CD14-positive monocyte (primary cell): ENCODE measurements at regions not wholly inside any gene's neighbourhood (a gene's known extent, or its start where the extent isn't known, plus 50 kb on each side); places are given as distances from the start of the nearest gene placed in this dataset.

Experiments
- DNase-seq, 3 donors: peaks; one replicate each; pipeline ENCODE4 v3.0.0-alpha.2; 2011 to 2022
- H2AFZ ChIP-seq: 2 replicates; pipeline ENCODE4 v1.6.0; 2012; ENCODE audit warnings: mild to moderate bottlenecking, low read depth, low read length, inconsistent platforms; ENCODE audit not compliant: insufficient read depth, poor library complexity, severe bottlenecking
- H3K27ac ChIP-seq, 2 donors: 1 replicate in 1 of 2; 2 replicates in 1 of 2; pipeline ENCODE4 v1.5.1; 2012 to 2013; ENCODE audit warnings: low read length in 2 of 2, control low read depth in 1 of 2, inconsistent platforms in 1 of 2, low read depth in 1 of 2, mild to moderate bottlenecking in 1 of 2
- H3K27me3 ChIP-seq, 2 donors: one replicate each; pipeline versions ENCODE4 v1.6.0 to v1.6.1; 2011 to 2013; ENCODE audit warnings: low read length in 2 of 2; ENCODE audit not compliant: control insufficient read depth in 2 of 2, insufficient read depth in 2 of 2
- H3K36me3 ChIP-seq, 2 donors: replicated peaks in 1 of 2; 1 replicate in 1 of 2; 2 replicates in 1 of 2; pipeline versions ENCODE4 v1.5.1 to v1.6.1; 2012 to 2013; ENCODE audit warnings: low read length in 2 of 2, control low read depth in 1 of 2, inconsistent platforms in 1 of 2, mild to moderate bottlenecking in 1 of 2; ENCODE audit not compliant: insufficient read depth in 2 of 2, control insufficient read depth in 1 of 2
- H3K4me1 ChIP-seq, 2 donors: 1 replicate in 1 of 2; 2 replicates in 1 of 2; pipeline versions ENCODE4 v1.5.1 to v1.6.1; 2012 to 2013; ENCODE audit warnings: low read length in 2 of 2, control low read depth in 1 of 2, inconsistent platforms in 1 of 2, mild to moderate bottlenecking in 1 of 2, moderate library complexity in 1 of 2; ENCODE audit not compliant: insufficient read depth in 2 of 2, control insufficient read depth in 1 of 2
- H3K4me2 ChIP-seq: replicated peaks from 2 replicates; pipeline ENCODE3; 2012; ENCODE audit warnings: low read length, moderate library complexity, mild to moderate bottlenecking; ENCODE audit not compliant: poor library complexity, severe bottlenecking; ENCODE audit errors: extremely low read depth
- H3K4me3 ChIP-seq, 3 experiments: fragments of 200-600 bp in 1 of 3; sonication (generic) in 1 of 3; replicated peaks in 1 of 3; 1 replicate in 2 of 3; 2 replicates in 1 of 3; pipeline ENCODE4 v1.5.1; 2011 to 2013; ENCODE audit warnings: low read length in 3 of 3, mild to moderate bottlenecking in 3 of 3, control low read depth in 2 of 3, low read depth in 2 of 3, inconsistent platforms in 1 of 3, moderate library complexity in 1 of 3
- H3K79me2 ChIP-seq: 2 replicates; pipeline ENCODE4 v1.6.0; 2012; ENCODE audit warnings: mild to moderate bottlenecking, control low read depth, inconsistent platforms, low read length, moderate library complexity; ENCODE audit not compliant: insufficient read depth
- H3K9ac ChIP-seq: 2 replicates; pipeline ENCODE4 v1.6.0; 2017; ENCODE audit warnings: low read length, mild to moderate bottlenecking; ENCODE audit not compliant: insufficient read depth, poor library complexity, severe bottlenecking
- H3K9me3 ChIP-seq, 2 donors: replicated peaks in 1 of 2; 1 replicate in 1 of 2; 2 replicates in 1 of 2; pipeline versions ENCODE4 v1.5.1 to v1.6.1; 2012 to 2013; ENCODE audit warnings: low read length in 2 of 2, control low read depth in 1 of 2; ENCODE audit not compliant: control insufficient read depth in 1 of 2, insufficient read depth in 1 of 2
- H4K20me1 ChIP-seq: 2 replicates; pipeline ENCODE4 v1.6.0; 2012; ENCODE audit warnings: mild to moderate bottlenecking, low read length, control low read depth, moderate library complexity; ENCODE audit not compliant: insufficient read depth
- H3K27ac Mint-ChIP-seq, 7 donors: one replicate each; pipeline ENCODE4 v1.8.0; 2020; ENCODE audit warnings: mild to moderate bottlenecking in 7 of 7, mixed read lengths in 7 of 7, moderate library complexity in 6 of 7, inconsistent platforms in 2 of 7
- H3K27me3 Mint-ChIP-seq, 3 donors: one replicate each; pipeline ENCODE4 v1.8.0; 2021 to 2022; ENCODE audit warnings: low read depth in 3 of 3, mild to moderate bottlenecking in 3 of 3, mixed read lengths in 3 of 3, moderate library complexity in 3 of 3, inconsistent platforms in 1 of 3
- H3K36me3 Mint-ChIP-seq, 2 donors: one replicate each; pipeline ENCODE4 v1.8.0; 2020; ENCODE audit warnings: mixed read lengths in 2 of 2, inconsistent platforms in 1 of 2, mild to moderate bottlenecking in 1 of 2
- H3K4me1 Mint-ChIP-seq: one replicate; pipeline ENCODE4 v1.8.0; 2020; ENCODE audit warnings: mild to moderate bottlenecking, mixed read lengths
- H3K4me3 Mint-ChIP-seq, 2 donors: one replicate each; pipeline ENCODE4 v1.8.0; 2020; ENCODE audit warnings: mild to moderate bottlenecking in 2 of 2, mixed read lengths in 2 of 2, moderate library complexity in 1 of 2
- H3K9me3 Mint-ChIP-seq, 7 donors: one replicate each; pipeline ENCODE4 v1.8.0; 2020 to 2022; ENCODE audit warnings: mixed read lengths in 7 of 7, mild to moderate bottlenecking in 6 of 7, moderate library complexity in 6 of 7, inconsistent platforms in 2 of 7
- WGBS: methylation state at CpG from one replicate; pipeline ENCODE4 v1.1.5; 2013; ENCODE audit warnings: missing lambda C conversion rate; ENCODE audit not compliant: insufficient coverage; 5-methylcytosine and 5-hydroxymethylcytosine counted together
- intact Hi-C, 2 donors: fragments of 100-400 bp; cut with micrococcal nuclease; formaldehyde crosslinking; loops; one replicate each; pipeline versions ENCODE4 v1.15.0 to v1.15.1; 2023
- TF ChIP-seq, protein P1 (sequence below): fragments of 200-600 bp; IDR thresholded peaks from one replicate; pipeline ENCODE4 v1.8.0; 2022; ENCODE audit warnings: antibody characterized with exemption, mild to moderate bottlenecking

DNA sequence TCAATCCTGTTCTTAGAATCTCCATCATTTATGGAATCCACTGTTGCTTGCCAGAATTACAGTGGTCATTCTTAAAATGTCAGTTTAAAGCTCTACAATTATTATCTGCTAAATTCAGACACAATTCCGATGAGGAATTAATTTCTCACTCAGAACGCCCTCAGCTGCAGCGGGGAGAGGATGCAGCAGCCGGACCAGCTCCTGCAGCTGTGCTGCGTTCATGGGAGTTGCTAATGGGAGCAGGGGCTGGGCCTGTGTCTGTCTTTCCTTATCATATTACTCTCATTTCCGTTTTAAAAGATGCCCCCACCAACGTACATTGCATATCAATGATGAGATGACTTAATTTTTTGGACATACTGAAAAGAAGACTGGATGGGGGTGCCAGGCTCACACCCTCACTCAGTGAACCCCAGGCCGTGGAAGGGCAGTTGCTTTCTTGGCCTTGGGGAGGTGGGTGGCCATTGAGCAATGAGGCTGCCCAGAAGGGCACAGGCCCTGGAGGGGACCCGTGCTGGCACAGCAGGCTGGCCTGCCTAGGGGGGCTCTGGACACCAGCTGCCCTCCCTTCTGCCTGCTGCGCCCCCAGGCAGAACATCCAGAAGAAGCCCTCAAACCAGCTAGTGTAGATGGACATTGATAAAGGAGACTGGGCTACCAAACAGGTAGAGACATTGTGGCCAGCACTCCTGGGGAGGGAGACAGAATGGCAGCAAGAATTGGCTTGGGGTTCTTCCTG, 503.6 kb upstream of the MYT1L start:
- no peak overlapping the region for H3K27ac Mint-ChIP-seq
- intact Hi-C loops: no loop called here
- TF ChIP-seq, protein P1, sequence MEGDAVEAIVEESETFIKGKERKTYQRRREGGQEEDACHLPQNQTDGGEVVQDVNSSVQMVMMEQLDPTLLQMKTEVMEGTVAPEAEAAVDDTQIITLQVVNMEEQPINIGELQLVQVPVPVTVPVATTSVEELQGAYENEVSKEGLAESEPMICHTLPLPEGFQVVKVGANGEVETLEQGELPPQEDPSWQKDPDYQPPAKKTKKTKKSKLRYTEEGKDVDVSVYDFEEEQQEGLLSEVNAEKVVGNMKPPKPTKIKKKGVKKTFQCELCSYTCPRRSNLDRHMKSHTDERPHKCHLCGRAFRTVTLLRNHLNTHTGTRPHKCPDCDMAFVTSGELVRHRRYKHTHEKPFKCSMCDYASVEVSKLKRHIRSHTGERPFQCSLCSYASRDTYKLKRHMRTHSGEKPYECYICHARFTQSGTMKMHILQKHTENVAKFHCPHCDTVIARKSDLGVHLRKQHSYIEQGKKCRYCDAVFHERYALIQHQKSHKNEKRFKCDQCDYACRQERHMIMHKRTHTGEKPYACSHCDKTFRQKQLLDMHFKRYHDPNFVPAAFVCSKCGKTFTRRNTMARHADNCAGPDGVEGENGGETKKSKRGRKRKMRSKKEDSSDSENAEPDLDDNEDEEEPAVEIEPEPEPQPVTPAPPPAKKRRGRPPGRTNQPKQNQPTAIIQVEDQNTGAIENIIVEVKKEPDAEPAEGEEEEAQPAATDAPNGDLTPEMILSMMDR: no peak
- Histone ChIP-seq H3K4me1 (no peaks in the 10 kb centered on the region), H3K9ac (no peak overlapping the region), H3K4me2 (no peak overlapping the region), H3K79me2 (no peaks in the 10 kb centered on the region), H4K20me1 (no peaks in the 10 kb centered on the region), H3K36me3 (no peaks in the 10 kb centered on the region), H3K9me3 (peaks cover 0 to 3% of the 10 kb centered on the region in 2 donors), H3K4me3 (no peak overlapping the region), H3K27ac (no peak overlapping the region), H3K27me3 (no peaks in the 10 kb centered on the region), H2AFZ (no peak overlapping the region)
- H3K27me3 Mint-ChIP-seq: peaks cover 2 to 4% (median 4%) of the 10 kb centered on the region in 3 donors
- H3K4me3 Mint-ChIP-seq: no peak overlapping the region
- WGBS: 93% methylated on average over 3 of the region's 10 CpGs
- H3K36me3 Mint-ChIP-seq: no peaks in the 10 kb centered on the region
- no peaks in the 10 kb centered on the region for H3K4me1 Mint-ChIP-seq
- DNase-seq: no peak
- H3K9me3 Mint-ChIP-seq: peaks cover 4 to 21% (median 14%) of the 10 kb centered on the region in 7 donors

DNA sequence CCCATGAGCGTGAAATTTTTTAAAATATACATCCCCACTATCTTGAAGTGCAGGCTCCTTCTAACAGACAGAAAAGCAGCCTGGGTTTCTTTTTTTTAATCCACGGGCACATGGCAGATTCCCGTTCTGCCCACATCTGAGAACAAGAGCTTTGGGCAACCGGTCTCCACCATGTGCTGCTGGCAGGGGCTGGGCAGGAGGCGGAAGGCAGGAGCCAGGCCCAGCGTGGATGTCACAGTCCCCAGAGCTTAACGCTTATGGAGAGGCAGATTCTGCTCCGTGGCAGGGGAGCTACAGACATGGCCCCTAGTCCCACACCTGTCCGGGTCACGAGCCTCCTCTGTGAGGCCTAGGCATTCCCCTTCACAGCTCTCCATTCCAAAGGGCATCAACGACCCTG, 503.0 kb upstream of the MYT1L start:
- Histone ChIP-seq H3K36me3 (no peaks in the 10 kb centered on the region), H4K20me1 (no peaks in the 10 kb centered on the region), H2AFZ (no peak overlapping the region), H3K27me3 (no peaks in the 10 kb centered on the region), H3K9ac (no peak overlapping the region), H3K27ac (no peak overlapping the region), H3K79me2 (no peaks in the 10 kb centered on the region), H3K4me3 (no peak overlapping the region), H3K9me3 (peaks cover 0 to 3% of the 10 kb centered on the region in 2 donors), H3K4me1 (no peaks in the 10 kb centered on the region), H3K4me2 (no peak overlapping the region)
- intact Hi-C loops: no loop called here
- WGBS: 90% methylated on average over 11 of the region's 11 CpGs
- TF ChIP-seq, protein P1: no peak
- Mint-ChIP-seq H3K36me3 (no peaks in the 10 kb centered on the region), H3K27ac (peak overlapping the region in 1 of 7 donors; percentile 25), H3K27me3 (peaks cover 2 to 4% (median 3%) of the 10 kb centered on the region in 3 donors), H3K4me1 (no peaks in the 10 kb centered on the region), H3K4me3 (no peak overlapping the region), H3K9me3 (peaks cover 4 to 23% (median 16%) of the 10 kb centered on the region in 7 donors)
- DNase-seq: no peak
